ENCODE measurements at regions not wholly inside any gene's neighbourhood (a gene's known extent, or its start where the extent isn't known, plus 50 kb on each side); places are given as distances from the start of the nearest gene placed in this dataset.

- peak; percentile 15 for DNase-seq
Measured at GRCh38 chr21:34192646-34193285, 119.4 kb downstream of the MRPS6 start.

- no peak for DNase-seq
Measured at GRCh38 chr21:34195335-34195734, 122.0 kb downstream of the MRPS6 start.

GRCh38 chr21:34196996-34197395 lies 123.6 kb downstream of the MRPS6 start:
- DNase-seq, result no peak

GRCh38 chr21:34197561-34197960 lies 124.2 kb downstream of the MRPS6 start:
- DNase-seq, result no peak

DNA sequence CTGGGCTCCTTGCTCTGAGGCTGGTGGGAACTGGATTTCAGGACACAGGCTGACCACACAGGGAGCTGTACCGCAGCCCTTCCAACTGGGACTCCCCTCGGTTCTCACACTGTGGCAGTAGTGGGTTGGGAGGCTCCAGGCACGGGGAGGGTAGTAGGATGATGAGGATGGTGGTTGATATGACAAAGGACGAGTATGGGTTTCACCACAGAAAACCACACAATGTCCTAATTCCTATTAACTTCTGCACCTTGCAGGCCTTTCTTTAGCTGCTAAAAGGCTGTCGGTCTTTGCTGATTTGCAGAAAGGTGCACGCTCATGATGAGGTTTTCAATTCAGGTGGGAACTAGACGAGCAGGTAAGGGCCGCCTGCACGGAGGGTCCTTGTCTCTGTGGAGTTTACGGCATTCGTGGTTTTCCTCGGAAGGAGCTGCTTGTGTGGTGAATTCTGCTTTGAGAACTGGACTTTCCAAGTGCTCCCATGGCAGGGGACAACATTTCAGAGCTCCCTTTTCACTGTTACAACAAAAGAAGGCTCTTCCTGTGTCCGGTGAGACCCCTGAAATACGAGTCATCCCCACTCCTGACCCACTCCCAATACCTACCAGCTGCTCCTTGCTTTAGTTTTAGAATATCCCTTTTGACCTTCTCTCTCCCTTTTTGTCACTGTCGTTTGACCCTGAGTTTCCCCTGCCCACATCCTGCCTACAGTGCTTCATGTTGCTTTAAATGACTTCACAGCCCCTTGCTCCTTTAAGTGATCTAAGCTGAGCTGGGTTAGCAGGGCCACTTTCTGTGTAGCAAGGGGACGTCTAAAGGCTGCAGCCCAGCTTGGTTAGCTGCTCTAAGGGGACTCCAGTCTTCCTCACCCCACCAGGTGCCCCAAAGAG lies 125.1 kb downstream of the MRPS6 start:
- peak; percentile 43 for DNase-seq

- no peak for DNase-seq
Measured at GRCh38 chr21:34199121-34199910, 125.9 kb downstream of the MRPS6 start.

- no peak for DNase-seq
Measured at GRCh38 chr21:34200288-34200905, 127.0 kb downstream of the MRPS6 start.

GRCh38 chr21:34201001-34201400 lies 127.6 kb downstream of the MRPS6 start:
- DNase-seq, result no peak

DNA sequence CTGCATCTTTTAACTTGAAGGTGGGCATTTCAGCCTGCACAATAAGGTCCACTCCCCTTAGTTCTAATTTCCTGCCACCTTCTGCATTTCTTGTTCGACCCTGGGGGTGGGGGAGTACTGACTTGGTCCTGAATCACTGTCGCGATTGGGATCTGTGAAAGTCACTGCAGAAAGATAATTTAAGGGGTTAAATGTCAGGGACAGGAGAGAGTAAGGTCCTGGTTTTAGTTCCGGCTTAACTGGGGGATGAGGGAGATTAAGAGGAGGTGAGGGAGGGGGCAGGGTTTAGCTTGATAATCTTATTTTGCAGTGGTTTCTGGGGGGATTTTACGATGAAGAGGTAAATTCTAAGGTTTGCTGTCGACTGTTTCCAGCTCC lies 128.1 kb downstream of the MRPS6 start:
- DNase-seq, result no peak

- no peak for DNase-seq
Measured at GRCh38 chr21:34202553-34203372, 129.4 kb downstream of the MRPS6 start.

DNA sequence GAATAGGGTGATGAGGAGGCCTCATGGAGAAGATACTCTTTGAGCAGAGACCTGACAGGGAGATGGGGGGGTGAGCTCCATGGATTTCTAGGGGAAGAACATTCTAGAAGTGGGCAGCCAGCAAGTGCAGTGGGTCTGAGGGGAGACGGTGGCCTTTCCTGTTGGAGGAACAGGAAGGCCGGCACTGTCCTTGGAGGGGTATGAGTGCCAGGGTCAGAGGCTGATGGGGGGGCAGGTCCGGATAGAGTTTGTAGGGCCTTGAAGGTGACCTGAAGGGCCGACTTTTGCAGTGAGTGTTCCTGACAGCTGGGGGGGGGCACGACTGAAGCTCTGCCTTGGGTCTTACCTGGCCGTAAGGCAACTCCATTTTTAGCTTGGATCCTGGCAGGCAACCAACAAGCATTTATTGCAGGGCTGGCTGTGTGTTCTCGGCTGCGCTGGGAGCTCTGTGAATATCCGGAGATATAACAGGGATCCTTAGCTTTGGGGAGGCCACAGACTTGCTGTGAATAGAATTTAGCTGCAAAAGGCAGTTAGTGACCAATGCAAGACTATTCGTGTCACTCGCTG lies 130.6 kb downstream of the MRPS6 start:
- no peak for DNase-seq

GRCh38 chr21:34204481-34205439 lies 131.4 kb downstream of the MRPS6 start:
- no peak for DNase-seq

GRCh38 chr21:34205811-34206571 lies 132.6 kb downstream of the MRPS6 start:
- DNase-seq, result no peak

- DNase-seq, result no peak
Measured at GRCh38 chr21:34213959-34214358, 140.6 kb downstream of the MRPS6 start.

GRCh38 chr21:34215501-34215900 lies 142.1 kb downstream of the MRPS6 start:
- DNase-seq, result no peak

- no peak for DNase-seq
Measured at GRCh38 chr21:34215911-34216717, 142.7 kb downstream of the MRPS6 start.

DNA sequence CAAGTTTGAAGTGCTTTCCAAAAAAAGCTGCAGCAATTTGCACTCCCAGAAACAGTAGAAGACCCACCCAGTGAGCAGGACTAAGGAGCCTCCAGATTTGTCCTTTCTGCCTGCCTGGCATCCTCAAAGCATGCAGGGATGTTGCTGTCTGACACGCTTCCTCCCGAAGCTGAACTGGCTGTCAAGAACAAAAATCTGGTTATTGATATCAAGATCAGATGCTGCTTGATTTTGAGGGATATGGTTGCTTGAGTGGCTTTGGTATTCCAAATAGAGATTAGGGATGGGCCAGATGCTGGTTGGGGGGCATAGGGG lies 143.3 kb downstream of the MRPS6 start:
- no peak for DNase-seq

- no peak for DNase-seq
Measured at GRCh38 chr21:34217263-34217662, 143.9 kb downstream of the MRPS6 start.
